ENCODE measurements at regions not wholly inside any gene's neighbourhood (a gene's known extent, or its start where the extent isn't known, plus 50 kb on each side); places are given as distances from the start of the nearest gene placed in this dataset.
A peak's percentile ranks its signal among the peaks of the same experiment; 100 is the strongest.

- DNase-seq (ENCODE audit: low read depth in 2 of 2) = peak; percentile 36 to 45
- no peaks in the 10 kb centered on the region for H3K36me3 ChIP-seq (ENCODE audit: control insufficient read depth, insufficient read depth, low read length)
- H2AFZ ChIP-seq (ENCODE audit: low read length) = no peak overlapping the region
- H3K9me3 ChIP-seq (ENCODE audit: control insufficient read depth, insufficient read depth, low read depth, low read length) = no peaks in the 10 kb centered on the region
- no peaks in the 10 kb centered on the region for H3K4me1 ChIP-seq (ENCODE audit: control insufficient read depth, extremely low read depth, insufficient read depth, low read length)
- no peak overlapping the region for H3K4me3 ChIP-seq (replicated peaks in 1 of 4; ENCODE audit: control extremely low read depth in 1 of 4, insufficient read depth in 1 of 4, low read depth in 3 of 4, low read length in 4 of 4)
- no peak overlapping the region for H3K4me2 ChIP-seq (ENCODE audit: extremely low read depth, insufficient read depth, low read length)
- H3K9ac ChIP-seq (ENCODE audit: insufficient read depth, low read length) = no peak overlapping the region
- no peak overlapping the region for H3K27ac ChIP-seq (ENCODE audit: insufficient read depth, low read length)
- H3K79me2 ChIP-seq (ENCODE audit: control insufficient read depth, insufficient read depth, low read length) = no peaks in the 10 kb centered on the region
- no peaks in the 10 kb centered on the region for H3K27me3 ChIP-seq (ENCODE audit: control insufficient read depth, insufficient read depth, low read length)
- no peaks in the 10 kb centered on the region for H4K20me1 ChIP-seq (ENCODE audit: control insufficient read depth, extremely low read depth, insufficient read depth, low read length)
- TF ChIP-seq, protein P1, sequence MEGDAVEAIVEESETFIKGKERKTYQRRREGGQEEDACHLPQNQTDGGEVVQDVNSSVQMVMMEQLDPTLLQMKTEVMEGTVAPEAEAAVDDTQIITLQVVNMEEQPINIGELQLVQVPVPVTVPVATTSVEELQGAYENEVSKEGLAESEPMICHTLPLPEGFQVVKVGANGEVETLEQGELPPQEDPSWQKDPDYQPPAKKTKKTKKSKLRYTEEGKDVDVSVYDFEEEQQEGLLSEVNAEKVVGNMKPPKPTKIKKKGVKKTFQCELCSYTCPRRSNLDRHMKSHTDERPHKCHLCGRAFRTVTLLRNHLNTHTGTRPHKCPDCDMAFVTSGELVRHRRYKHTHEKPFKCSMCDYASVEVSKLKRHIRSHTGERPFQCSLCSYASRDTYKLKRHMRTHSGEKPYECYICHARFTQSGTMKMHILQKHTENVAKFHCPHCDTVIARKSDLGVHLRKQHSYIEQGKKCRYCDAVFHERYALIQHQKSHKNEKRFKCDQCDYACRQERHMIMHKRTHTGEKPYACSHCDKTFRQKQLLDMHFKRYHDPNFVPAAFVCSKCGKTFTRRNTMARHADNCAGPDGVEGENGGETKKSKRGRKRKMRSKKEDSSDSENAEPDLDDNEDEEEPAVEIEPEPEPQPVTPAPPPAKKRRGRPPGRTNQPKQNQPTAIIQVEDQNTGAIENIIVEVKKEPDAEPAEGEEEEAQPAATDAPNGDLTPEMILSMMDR (conservative IDR thresholded peaks at IDR 0.05 in 1 of 2, IDR thresholded peaks at IDR 0.05 in 1 of 2; ENCODE audit: low read depth in 1 of 2, low read length in 2 of 2) = no peak
- no peak for TF ChIP-seq EZH2 (IDR thresholded peaks at IDR 0.05; ENCODE audit: low read length, missing control alignments)
Measured at GRCh38 chr6:159473475-159474263, 219.4 kb downstream of the SOD2 start.

DNA sequence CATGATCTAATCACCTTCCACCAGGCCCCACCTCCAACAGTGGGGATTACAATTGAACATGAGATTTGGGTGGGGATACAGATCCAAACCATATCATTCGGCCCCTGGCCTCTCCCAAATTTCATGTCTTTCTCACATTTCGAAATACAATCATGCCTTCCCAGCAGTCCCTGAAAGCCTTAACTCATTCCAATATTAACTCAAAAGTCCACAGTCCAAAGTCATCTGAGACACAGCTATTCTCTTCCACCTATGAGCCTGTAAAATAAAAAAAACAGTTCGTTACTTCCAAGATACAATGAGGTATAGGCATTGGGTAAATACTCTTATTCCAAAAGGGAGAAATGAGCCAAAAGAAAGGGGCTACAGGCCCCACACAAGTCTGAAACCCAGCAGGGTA lies 222.6 kb downstream of the SOD2 start:
- Histone ChIP-seq H4K20me1 (ENCODE audit: control insufficient read depth, extremely low read depth, insufficient read depth, low read length) (no peaks in the 10 kb centered on the region), H3K27ac (ENCODE audit: insufficient read depth, low read length) (no peak overlapping the region), H3K4me1 (ENCODE audit: control insufficient read depth, extremely low read depth, insufficient read depth, low read length) (no peaks in the 10 kb centered on the region), H3K27me3 (ENCODE audit: control insufficient read depth, insufficient read depth, low read length) (no peaks in the 10 kb centered on the region), H2AFZ (ENCODE audit: low read length) (no peak overlapping the region), H3K4me2 (ENCODE audit: extremely low read depth, insufficient read depth, low read length) (no peak overlapping the region), H3K4me3 (replicated peaks in 1 of 4; ENCODE audit: control extremely low read depth in 1 of 4, insufficient read depth in 1 of 4, low read depth in 3 of 4, low read length in 4 of 4) (no peak overlapping the region), H3K36me3 (ENCODE audit: control insufficient read depth, insufficient read depth, low read length) (no peaks in the 10 kb centered on the region), H3K9ac (ENCODE audit: insufficient read depth, low read length) (no peak overlapping the region), H3K79me2 (ENCODE audit: control insufficient read depth, insufficient read depth, low read length) (no peaks in the 10 kb centered on the region), H3K9me3 (ENCODE audit: control insufficient read depth, insufficient read depth, low read depth, low read length) (no peaks in the 10 kb centered on the region)
- no peak for TF ChIP-seq EZH2 (IDR thresholded peaks at IDR 0.05; ENCODE audit: low read length, missing control alignments)
- DNase-seq (ENCODE audit: low read depth in 2 of 2) = no peak

GRCh38 chr6:159469443-159469842 lies 223.6 kb downstream of the SOD2 start:
- DNase-seq (ENCODE audit: low read depth in 2 of 2) = no peak
- TF ChIP-seq EZH2 (IDR thresholded peaks at IDR 0.05; ENCODE audit: low read length, missing control alignments) = no peak
- TF ChIP-seq, protein P1 (conservative IDR thresholded peaks at IDR 0.05 in 1 of 2, IDR thresholded peaks at IDR 0.05 in 1 of 2; ENCODE audit: low read depth in 1 of 2, low read length in 2 of 2) = no peak
- Histone ChIP-seq H3K36me3 (ENCODE audit: control insufficient read depth, insufficient read depth, low read length) (no peaks in the 10 kb centered on the region), H3K4me3 (replicated peaks in 1 of 4; ENCODE audit: control extremely low read depth in 1 of 4, insufficient read depth in 1 of 4, low read depth in 3 of 4, low read length in 4 of 4) (no peak overlapping the region), H3K9me3 (ENCODE audit: control insufficient read depth, insufficient read depth, low read depth, low read length) (no peaks in the 10 kb centered on the region), H3K4me2 (ENCODE audit: extremely low read depth, insufficient read depth, low read length) (no peak overlapping the region), H3K27me3 (ENCODE audit: control insufficient read depth, insufficient read depth, low read length) (no peaks in the 10 kb centered on the region), H3K9ac (ENCODE audit: insufficient read depth, low read length) (no peak overlapping the region), H3K4me1 (ENCODE audit: control insufficient read depth, extremely low read depth, insufficient read depth, low read length) (no peaks in the 10 kb centered on the region), H2AFZ (ENCODE audit: low read length) (no peak overlapping the region), H3K79me2 (ENCODE audit: control insufficient read depth, insufficient read depth, low read length) (no peaks in the 10 kb centered on the region), H3K27ac (ENCODE audit: insufficient read depth, low read length) (no peak overlapping the region), H4K20me1 (ENCODE audit: control insufficient read depth, extremely low read depth, insufficient read depth, low read length) (no peaks in the 10 kb centered on the region)
